SIG-M5 treated with dmso at 0.1 percent for 504 hours (cell line): ENCODE measurements at regions not wholly inside any gene's neighbourhood (a gene's known extent, or its start where the extent isn't known, plus 50 kb on each side); places are given as distances from the start of the nearest gene placed in this dataset.
A peak's percentile ranks its signal among the peaks of the same experiment; 100 is the strongest.
"Not testable (repeated sequence)": the region's sequence is repeated elsewhere in the genome, so short reads cannot be mapped to it uniquely, and the experiment has no call there.

Experiments used
- DNase-seq: peaks from one replicate; lab custom pipeline; 2025; ENCODE audit not compliant: unreplicated experiment; lab: John Stamatoyannopoulos, UW

DNA sequence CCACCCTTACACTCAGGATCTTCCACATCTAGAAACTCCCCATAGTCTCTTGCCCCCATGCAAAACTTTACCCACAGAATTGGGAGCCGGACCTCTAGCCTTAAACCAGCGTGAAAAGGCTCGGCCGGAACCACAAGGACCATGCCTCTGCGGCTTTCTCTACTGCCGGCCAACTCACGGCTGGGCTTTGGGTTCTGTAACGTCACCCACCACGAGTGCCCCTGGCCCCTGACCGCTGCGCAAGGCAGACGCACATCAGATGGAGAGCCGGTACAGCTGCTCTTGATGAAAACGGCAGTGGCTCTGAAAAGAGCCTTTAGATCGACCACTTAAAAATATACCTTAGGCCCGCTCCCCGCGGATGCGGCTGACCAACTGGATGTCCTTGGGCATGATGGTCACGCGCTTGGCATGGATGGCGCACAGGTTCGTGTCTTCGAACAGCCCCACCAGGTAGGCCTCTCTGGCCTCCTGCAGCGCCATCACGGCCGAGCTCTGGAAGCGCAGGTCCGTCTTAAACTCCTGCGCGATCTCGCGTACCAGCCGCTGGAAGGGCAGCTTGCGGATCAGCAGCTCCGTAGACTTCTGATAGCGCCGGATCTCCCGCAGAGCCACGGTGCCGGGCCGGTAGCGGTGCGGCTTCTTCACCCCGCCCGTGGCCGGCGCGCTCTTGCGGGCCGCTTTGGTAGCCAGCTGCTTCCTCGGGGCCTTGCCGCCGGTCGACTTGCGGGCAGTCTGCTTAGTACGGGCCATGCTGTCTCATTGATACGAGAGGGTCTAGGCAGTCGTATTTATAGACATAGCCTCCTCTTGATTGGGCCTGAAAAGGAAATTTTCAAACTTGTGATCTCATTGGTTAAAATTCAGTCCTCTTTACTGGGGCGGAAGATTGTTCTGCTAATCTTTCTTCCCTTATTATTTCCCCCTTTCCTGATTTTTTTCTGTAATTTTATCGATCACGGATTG, 66.3 kb downstream of the FAM72C start:
- peak; percentile 59 for DNase-seq

DNA sequence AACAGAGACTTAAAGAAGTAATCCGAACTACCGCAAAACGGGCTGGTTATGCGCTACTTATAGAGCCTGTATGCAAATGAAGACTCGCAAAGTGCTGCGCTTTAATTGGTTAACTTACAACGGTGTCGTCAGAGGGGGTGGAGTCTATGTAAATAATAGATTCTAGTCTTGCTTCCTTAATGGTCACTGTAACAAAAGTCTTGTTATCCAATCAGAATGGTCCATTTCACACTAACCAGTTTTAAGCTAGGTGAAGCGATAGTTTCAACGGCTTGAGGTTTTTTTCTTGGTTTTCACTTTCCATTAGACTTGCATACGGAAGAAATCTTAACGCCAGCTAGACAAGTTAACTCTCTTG, 67.2 kb downstream of the FAM72C start:
- peak; percentile 45 for DNase-seq

DNA sequence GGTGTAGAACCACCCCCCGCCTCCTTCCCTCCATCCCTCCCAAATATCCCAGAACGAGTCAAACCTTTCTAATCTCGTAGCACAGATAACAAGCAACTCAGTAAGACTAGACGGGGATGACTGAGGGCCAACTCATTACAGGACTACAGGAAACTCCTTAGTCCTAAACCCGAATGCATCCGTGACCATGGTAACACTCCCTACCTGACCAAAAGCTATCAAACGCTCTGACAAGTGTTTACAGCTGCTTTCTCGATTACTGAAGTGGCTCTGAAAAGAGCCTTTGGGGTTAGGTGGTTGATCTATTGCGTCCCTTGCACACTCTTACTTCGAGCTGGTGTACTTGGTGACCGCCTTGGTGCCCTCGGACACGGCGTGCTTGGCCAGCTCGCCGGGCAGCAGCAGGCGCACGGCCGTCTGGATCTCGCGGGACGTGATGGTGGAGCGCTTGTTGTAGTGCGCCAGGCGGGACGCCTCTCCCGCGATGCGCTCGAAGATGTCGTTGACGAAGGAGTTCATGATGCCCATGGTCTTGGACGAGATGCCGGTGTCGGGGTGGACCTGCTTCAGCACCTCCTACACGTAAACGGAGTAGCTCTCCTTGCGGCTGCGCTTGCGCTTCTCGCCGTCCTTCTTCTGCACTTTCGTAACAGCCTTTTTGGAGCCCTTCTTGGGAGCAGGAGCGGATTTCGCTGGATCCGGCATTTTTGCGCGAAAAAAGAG, 67.7 kb downstream of the FAM72C start:
- not testable (repeated sequence) for DNase-seq

DNA sequence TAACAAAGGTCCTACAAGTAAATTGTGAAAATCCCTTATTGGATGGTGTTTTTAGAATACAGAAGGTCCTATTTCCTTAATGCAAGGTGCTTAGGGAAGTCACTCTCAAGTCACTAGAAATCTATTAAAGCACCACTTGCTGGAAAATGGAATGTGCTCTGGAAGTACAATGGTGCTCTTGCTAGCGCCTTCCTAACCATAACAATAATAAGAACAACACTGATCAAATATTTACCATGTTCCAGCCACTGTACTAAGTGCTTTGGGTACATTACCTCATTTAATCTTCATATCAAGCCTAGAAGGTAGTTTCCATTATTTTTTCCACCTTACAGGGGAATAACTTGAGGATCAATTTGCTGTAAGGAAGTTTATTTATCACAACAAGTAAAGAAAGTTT, 75.4 kb downstream of the FAM72C start:
- not testable (repeated sequence) for DNase-seq

DNA sequence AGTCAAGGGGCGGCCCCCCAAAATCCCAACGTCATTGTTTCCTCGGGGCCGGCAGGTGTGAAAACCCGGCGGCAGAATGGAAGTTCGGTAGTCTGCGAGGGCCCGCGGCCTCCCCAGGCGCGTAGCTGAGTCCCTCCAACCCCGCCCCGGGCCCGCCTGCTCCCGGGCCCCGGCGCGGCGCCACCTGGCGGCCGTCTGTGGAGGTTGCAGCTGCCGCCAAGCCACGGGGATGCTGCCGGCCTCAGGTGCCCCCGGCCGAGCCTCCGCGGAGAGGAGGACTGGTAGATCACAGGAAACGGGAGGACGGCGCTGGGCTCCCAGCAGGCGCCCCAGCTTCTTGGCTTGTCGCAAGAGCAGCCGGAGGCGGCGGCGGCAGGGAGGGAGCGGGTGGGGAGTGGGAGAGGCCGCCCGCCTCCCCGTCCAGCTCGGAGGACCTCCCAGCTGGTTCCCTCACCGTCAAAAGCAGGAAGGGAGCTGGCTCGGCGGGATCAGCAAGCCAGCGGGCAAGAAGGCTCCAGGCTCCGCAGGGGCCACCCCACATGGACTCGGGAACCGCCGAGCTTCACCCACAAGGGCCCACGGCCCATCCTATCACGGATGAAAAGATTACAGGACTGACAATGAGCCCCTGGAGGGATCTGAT, 86.7 kb downstream of the FAM72C start:
- peak; percentile 22 for DNase-seq

DNA sequence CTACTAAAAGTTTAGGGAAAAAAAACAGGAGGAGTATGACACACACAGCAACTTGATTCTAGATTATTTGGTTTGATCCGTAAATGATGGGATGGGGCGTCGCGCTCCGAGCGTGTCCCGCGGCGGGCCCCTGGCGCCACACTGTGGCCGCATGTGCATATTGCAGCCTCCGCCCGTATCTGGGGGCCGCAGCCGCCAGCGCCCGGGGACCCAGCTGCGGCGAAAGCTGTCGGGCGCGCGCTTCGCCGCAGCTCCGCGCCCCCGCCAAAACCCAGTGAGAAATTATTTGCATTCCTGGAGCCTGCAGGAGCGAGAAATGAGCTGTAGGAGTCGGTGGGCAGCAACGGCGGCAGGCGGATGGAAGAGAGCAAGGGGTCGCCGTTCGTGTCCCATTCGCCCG, 87.3 kb downstream of the FAM72C start:
- not testable (repeated sequence) for DNase-seq

DNA sequence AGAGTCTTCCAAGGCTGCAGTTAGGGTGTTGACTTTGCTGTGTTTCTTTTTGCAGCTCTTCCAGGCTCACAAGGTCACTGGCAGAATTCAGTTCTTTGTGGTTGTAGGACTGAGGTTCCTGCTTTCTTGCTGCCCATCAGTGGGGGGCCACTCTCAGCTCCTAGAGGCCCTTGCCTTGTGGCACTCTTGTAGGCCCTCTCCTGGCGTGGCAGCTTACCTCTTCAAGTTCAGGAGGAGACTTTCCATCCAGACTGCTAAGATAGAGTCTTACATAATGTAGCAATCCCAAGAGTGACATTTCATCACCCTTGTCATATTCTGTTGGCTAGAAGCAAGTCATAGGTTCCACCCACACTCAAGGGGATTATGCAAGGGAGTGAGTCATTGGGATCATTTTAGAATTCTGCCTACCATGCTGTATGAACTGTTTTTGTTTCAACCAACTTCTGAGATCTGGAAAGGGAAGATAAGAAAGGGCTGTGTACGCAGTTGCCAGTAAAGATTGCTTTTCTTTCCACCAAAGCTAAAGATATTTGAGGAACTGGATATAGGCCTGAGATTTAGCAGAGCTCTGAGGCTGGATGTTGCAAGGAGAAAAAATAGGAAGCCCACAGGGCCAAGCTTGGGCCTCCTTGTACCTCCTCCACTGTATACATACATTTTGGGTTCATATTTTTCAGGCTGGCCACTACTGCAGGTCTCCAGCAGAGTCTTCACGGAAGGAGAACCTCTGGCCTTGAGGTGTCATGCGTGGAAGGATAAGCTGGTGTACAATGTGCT, 91.8 kb downstream of the FAM72C start:
- DNase-seq, result not testable (repeated sequence)

DNA sequence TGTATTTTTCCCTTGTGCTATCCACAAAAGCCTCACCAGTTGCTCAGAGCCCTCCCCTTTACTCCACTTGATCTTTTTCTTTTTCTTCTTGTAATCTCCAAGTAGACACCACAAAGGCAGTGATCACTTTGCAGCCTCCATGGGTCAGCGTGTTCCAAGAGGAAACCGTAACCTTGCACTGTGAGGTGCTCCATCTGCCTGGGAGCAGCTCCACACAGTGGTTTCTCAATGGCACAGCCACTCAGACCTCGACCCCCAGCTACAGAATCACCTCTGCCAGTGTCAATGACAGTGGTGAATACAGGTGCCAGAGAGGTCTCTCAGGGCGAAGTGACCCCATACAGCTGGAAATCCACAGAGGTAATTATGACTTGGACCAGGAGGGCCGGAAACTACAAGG, 95.8 kb downstream of the FAM72C start:
- not testable (repeated sequence) for DNase-seq

DNA sequence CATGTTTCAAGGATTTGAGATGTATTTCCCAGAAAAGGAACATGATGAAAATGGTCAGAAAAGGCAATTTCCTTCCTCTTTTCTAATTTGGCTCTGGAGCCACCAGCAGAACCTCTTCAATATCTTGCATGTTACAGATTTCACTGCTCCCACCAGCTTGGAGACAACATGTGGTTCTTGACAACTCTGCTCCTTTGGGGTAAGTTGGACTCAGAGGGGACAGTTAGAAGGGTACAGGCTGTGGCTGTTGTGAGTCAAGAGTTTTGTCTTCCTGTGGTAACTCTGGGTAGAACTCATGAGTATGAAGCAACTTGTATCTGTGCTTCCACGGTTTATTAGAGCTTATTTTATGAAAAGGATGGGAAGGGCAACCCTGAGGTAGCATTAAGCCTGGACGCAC, 97.2 kb downstream of the FAM72C start:
- DNase-seq, result not testable (repeated sequence)

DNA sequence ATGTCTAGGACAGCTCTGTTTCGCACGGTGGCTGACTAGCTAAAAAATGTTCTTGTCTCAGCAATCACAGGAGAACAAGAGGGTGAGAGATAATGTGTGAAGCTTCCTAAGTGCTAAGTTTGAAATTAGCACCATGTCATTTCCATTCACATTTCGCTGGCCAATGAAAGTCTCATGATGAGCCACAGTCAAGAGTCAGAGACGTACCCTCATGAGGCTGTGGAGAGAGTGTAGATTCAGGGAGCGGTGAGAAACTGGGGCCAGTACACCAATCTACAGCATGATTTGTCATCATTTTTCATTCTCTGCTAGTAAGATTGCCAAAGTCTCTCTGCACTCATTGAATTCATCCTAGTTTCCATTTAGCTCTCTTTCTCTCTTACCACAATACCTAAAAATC, 98.1 kb downstream of the FAM72C start:
- DNase-seq, result not testable (repeated sequence)

DNA sequence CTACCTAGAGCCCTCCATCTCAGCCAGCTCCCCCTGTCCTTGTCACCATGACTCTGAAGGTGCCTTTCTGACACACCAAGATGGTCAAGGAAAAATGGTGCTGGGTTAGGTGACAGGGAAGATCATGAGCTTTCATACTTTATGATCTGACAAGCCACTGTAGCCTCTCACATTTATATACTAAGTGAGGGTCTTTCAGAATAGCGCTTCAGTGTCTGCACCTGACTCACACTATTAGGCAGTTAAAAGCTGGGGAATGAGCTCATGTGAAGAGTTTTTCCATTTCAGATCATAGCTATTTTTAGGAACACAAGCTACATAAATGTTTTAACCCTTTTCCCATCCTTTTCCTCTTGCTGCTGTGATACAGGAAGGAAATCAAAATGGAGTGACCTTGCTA, 101.4 kb downstream of the FAM72C start:
- DNase-seq, result not testable (repeated sequence)

DNA sequence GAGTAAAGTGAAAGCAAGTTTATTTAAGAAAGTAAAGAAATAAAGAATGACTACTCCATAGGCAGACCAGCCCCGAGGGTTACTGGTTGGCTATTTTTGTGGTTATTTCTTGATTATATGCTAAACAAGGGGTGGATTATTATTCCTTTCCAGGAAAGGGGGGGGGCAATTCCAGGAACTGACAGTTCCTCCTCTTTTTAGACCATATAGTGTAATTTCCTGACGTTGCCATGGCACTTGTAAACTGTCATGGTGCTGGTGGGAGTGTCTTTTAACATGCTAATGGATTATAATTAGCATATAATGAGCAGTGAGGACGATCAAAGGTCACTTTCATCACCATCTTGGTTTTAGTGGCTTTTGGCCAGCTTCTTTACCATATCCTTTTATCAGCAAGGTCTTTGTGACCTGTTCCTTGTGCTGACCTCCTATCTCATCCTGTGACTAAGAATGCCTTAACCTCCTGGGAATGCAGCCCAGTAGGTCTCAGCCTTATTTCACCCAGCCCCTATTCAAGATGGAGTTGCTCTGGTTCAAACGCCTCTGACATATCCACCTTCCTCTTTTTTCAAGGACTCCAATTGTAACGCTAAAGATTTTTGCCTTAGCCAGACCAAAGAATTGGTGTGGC, 104.1 kb downstream of the FAM72C start:
- DNase-seq, result not testable (repeated sequence)

DNA sequence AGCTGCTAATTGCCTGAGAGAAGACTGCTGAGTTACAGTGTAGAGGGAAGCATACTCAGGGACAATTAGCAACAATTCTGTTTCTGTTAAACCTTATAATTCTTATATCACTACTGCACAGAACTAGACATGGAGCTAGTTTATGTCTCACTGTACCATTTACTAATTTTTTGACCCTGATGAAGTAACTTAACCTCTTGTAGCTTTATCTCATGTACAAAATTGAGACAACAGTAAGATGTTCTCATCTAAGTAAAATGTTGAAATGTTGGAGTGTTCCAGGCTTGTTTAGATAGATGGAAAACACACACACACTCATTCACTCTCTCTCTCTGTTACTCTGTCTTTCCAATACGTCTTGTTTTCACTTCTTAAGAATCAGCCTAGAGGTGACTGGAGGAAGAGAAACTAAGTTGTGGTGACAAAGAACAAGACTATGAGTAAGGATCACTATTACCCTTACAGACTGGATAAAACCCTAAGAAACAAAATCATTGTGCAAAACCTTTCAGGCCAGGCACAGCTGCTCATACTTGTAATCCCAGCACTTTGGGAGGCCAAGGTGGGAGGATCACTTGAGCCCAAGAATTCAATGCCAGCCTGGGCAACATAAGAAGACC, 107.8 kb downstream of the FAM72C start:
- DNase-seq, result not testable (repeated sequence)

DNA sequence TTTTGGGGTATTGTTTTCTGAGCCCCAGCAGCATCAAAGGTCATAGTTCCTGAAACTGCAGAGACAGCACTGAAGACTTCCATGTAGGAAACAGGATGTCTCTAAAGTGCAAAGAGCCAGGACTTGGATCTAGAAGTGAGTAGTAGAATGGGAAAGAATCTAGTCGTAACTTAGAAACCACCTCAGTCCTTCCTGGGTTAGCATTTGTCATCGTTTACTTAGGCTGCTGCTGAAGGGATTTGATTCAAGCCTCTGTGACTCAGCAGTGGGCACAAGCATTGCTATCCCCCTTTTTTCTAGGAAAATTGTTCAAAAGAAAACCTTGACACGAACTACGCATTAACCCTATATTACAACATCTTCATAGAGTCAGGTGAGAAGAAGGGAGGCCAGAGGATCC, 109.1 kb downstream of the FAM72C start:
- not testable (repeated sequence) for DNase-seq

DNA sequence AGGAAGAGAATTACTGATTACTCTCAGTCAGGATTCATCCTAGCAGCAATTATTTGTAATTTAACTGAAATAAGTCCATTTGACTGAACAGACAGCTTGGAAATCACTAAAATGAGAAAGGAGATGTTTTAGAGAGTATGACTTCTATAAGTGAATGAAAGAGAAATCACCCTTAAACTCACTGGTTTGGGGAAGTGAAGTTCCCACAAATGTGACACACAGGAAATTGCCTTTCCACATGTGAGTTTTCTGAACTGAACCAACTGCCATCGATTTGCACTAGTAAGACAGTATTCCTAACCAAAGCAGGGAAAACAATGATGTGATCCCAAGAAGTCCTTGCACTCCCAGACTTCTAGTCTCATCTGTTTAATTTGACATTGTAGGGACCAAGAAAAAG, 110.5 kb downstream of the FAM72C start:
- DNase-seq, result not testable (repeated sequence)

DNA sequence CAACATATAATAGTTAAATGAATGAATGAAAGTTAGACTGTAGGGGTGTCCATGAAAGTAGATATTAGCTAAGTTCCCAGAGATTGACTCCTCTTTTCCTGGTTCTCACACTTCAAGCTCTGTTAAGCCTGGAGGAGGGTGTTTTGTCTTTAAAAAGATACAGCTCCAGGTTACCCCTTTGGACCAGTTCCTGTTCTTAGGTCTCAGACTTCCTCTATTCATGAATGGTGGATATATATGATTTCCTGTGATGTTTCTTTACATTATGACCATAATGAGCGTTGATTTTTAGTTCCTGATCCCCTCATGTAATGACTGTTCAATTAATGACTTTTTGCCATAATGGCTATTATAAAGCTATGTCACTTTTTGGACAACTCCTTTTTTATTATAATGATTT, 115.9 kb downstream of the FAM72C start:
- DNase-seq, result not testable (repeated sequence)

DNA sequence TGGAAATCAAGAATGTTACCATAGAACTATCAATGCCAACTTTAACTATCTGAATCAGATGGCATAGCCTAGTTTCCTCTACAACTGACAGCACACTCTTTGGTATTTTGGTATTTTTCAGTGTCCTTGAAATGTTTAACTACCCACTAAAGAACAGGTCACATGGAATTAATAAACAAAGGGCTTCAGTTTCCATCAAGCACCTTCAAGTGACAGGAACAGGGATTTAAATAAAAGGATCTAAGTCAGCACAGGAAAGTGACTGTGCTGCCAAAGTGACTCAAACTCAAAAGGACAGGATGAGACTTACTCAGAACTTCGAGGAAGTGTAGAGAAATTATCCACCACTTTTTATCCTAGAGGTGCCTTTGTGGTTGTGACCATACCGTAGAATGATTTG, 117.7 kb downstream of the FAM72C start:
- not testable (repeated sequence) for DNase-seq

DNA sequence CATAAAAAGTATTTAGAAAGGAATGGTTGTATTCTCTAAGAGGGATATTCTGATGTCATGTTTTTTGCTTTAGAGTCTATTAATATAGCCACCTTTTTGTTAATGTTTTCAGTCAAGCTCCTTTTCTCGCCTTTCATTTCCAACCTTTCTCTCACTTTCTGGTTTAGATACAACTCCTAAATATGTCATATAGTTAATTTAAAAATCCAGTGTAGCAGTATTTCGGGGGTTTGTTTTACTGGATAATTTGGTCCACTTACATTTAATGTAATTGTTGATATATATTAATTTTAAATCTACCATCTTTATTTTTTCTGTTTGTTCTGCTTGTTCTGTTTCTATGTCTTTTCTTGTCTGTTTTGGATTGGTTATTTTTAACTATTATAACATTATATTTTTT, 121.1 kb downstream of the FAM72C start:
- not testable (repeated sequence) for DNase-seq

DNA sequence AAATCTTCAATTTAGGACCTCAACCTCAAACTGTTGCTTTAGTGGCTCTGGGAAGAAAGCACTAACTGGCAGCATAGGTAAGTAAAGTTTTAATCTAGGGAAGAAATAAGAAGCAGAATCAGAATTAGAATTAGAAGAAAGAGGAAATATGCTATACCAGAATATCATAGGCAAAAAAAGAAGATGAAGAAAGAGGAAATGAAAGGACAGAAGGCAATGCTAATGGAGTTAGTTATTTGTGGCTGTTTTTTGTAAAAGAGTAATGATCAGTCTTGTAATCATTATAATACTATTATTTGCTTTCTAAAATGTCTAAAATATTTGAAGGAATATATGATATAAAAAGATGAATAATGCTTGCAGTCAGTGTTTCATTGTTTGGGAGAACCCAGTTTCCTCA, 122.9 kb downstream of the FAM72C start:
- peak; percentile 51 for DNase-seq

DNA sequence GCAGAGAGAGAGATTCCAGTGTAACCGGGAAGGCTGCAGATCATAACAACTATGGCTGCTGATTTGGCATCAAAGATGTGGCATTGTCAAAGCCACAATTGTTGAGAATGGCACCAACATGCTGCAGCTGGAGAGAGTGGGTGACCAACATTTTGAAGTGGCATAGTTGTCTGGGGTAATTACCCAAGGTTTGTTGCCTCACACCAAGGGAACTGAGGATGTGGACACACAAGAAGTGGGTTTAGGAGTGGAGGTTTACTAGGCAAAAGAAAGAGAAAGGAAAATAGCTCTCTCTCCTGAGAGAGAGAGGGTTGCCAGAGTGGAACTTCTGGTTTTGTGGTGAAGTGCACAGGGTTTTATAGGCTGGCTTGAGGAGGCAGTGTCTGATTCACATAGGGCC, 126.6 kb downstream of the FAM72C start:
- DNase-seq, result not testable (repeated sequence)
